COR-L47 (cell line): ENCODE measurements at regions not wholly inside any gene's neighbourhood (a gene's known extent, or its start where the extent isn't known, plus 50 kb on each side); places are given as distances from the start of the nearest gene placed in this dataset.

Experiments
- DNase-seq: peaks from one replicate; lab custom pipeline; 2025; lab: John Stamatoyannopoulos, UW

- no peak for DNase-seq
These were observed 293.2 kb upstream of the HABP2 start for GRCh38 chr10:113259576-113260226.

GRCh38 chr10:113261161-113261560 is 291.7 kb upstream of the HABP2 start:
- DNase-seq, result no peak

GRCh38 chr10:113261611-113262091 is 291.2 kb upstream of the HABP2 start:
- no peak for DNase-seq

GRCh38 chr10:113263056-113263455 is 289.8 kb upstream of the HABP2 start:
- DNase-seq, result no peak

GRCh38 chr10:113264333-113265131 is 288.3 kb upstream of the HABP2 start:
- DNase-seq, result no peak

- DNase-seq, result no peak
These were observed 286.7 kb upstream of the HABP2 start for GRCh38 chr10:113266147-113266546.

GRCh38 chr10:113267619-113268562 is 285.0 kb upstream of the HABP2 start:
- no peak for DNase-seq

- no peak for DNase-seq
These were observed 283.5 kb upstream of the HABP2 start for GRCh38 chr10:113269333-113269732.

GRCh38 chr10:113272511-113272910 is 280.3 kb upstream of the HABP2 start:
- DNase-seq, result no peak

GRCh38 chr10:113273181-113274163 is 279.4 kb upstream of the HABP2 start:
- DNase-seq, result no peak

- DNase-seq, result no peak
These were observed 278.6 kb upstream of the HABP2 start for GRCh38 chr10:113274176-113274829.

- no peak for DNase-seq
These were observed 274.6 kb upstream of the HABP2 start for GRCh38 chr10:113278221-113278620.

GRCh38 chr10:113278664-113279063 is 274.2 kb upstream of the HABP2 start:
- no peak for DNase-seq

GRCh38 chr10:113279262-113279661 is 273.6 kb upstream of the HABP2 start:
- no peak for DNase-seq

- no peak for DNase-seq
These were observed 270.3 kb upstream of the HABP2 start for GRCh38 chr10:113282564-113282963.

- DNase-seq, result no peak
These were observed 269.7 kb upstream of the HABP2 start for GRCh38 chr10:113283189-113283588.

- no peak for DNase-seq
These were observed 268.2 kb upstream of the HABP2 start for GRCh38 chr10:113284635-113285034.

- no peak for DNase-seq
These were observed 267.5 kb upstream of the HABP2 start for GRCh38 chr10:113285305-113285704.

- DNase-seq, result no peak
These were observed 265.3 kb upstream of the HABP2 start for GRCh38 chr10:113287592-113287991.

GRCh38 chr10:113290137-113290536 is 262.7 kb upstream of the HABP2 start:
- DNase-seq, result no peak

- DNase-seq, result no peak
These were observed 261.4 kb upstream of the HABP2 start for GRCh38 chr10:113291413-113291812.
